Psoas muscle (tissue), 7 donors: ENCODE measurements at regions not wholly inside any gene's neighbourhood (a gene's known extent, or its start where the extent isn't known, plus 50 kb on each side); places are given as distances from the start of the nearest gene placed in this dataset.

Experiments used
- ATAC-seq, 4 donors: fragments of 200-7000 bp; cut with Tn5 transposase; one replicate each; pipeline ENCODE4 v1.9.1; 2020; ENCODE audit warnings: moderate library complexity in 3 of 4, mild to moderate bottlenecking in 2 of 4
- DNase-seq, 2 donors: peaks; one replicate each; pipeline ENCODE4 v3.0.0-alpha.2; 2020
- H3K27ac ChIP-seq: fragments of 200-600 bp; one replicate; pipeline ENCODE4 v1.8.0; 2022
- H3K27me3 ChIP-seq, 3 donors: fragments of 200-600 bp in 1 of 3; one replicate each; pipeline versions ENCODE4 v1.6.1 to v1.8.0; 2013 to 2022; ENCODE audit warnings: low read length in 2 of 3, mild to moderate bottlenecking in 2 of 3, moderate library complexity in 1 of 3; ENCODE audit not compliant: insufficient read depth in 3 of 3
- H3K36me3 ChIP-seq, 2 donors: fragments of 200-600 bp in 1 of 2; one replicate each; pipeline versions ENCODE4 v1.6.1 to v1.8.0; 2013 to 2022; ENCODE audit warnings: low read depth in 1 of 2, mild to moderate bottlenecking in 1 of 2, moderate library complexity in 1 of 2; ENCODE audit not compliant: insufficient read depth in 1 of 2
- H3K4me1 ChIP-seq: fragments of 200-600 bp; one replicate; pipeline ENCODE4 v1.8.0; 2022
- H3K4me3 ChIP-seq: fragments of 200-600 bp; one replicate; pipeline ENCODE4 v1.8.0; 2022; ENCODE audit warnings: mild to moderate bottlenecking
- H3K9me3 ChIP-seq: fragments of 200-600 bp; one replicate; pipeline ENCODE4 v1.8.0; 2022
- WGBS, 3 donors: extraction: QIAGEN DNeasy Blood & Tissue Kit; methylation state at CpG; one replicate each; pipeline versions ENCODE4 v1.1.6 to v1.1.7; 2013; 5-methylcytosine and 5-hydroxymethylcytosine counted together
- intact Hi-C, 2 donors: fragments of 100-400 bp; cut with DNase I; formaldehyde crosslinking; loops; one replicate each; pipeline versions ENCODE4 v1.11.0 to v1.14.2; 2022
- TF ChIP-seq, protein P1 (sequence below): fragments of 200-600 bp; IDR thresholded peaks from one replicate; pipeline ENCODE4 v1.8.0; 2022; ENCODE audit warnings: antibody characterized with exemption
- donor health status: healthy with polysubstance abuse.
- donor health status: DM: no; HTN: no; CAD: no; lungs with moderate emphysema.
- donor health status: Bipolar disorder and iron deficiency.
- donor health status: healthy.
- donor health status: DM: yes; HTN: yes; CAD: no.
- donor health status: DM: no; HTN: no; CAD: no.
- donor health status: DM: yes; HTN: yes; CAD: no.

DNA sequence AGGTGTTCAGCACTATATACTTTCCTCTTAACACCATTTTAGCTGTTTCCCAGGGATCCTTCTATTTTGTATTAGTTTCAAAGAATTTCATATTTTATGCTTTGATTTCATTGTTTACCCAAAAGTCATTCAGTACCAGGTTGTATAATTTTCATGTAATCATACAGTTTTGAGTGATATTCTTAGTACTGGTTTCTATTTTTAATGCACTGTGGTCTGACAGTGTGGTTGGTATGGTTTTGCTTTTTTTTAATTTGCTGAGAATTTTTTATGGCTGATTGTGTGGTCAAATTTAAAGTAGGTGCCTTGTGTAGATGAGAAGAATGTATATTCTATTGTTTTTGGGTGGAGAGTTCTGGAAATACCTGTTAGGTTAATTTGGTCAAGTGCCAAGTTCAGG, 323.4 kb upstream of the EPHA6 start:
- ATAC-seq (no peak), DNase-seq (no peak)
- H3K9me3 ChIP-seq, result no peaks in the 10 kb centered on the region
- TF ChIP-seq, protein P1, sequence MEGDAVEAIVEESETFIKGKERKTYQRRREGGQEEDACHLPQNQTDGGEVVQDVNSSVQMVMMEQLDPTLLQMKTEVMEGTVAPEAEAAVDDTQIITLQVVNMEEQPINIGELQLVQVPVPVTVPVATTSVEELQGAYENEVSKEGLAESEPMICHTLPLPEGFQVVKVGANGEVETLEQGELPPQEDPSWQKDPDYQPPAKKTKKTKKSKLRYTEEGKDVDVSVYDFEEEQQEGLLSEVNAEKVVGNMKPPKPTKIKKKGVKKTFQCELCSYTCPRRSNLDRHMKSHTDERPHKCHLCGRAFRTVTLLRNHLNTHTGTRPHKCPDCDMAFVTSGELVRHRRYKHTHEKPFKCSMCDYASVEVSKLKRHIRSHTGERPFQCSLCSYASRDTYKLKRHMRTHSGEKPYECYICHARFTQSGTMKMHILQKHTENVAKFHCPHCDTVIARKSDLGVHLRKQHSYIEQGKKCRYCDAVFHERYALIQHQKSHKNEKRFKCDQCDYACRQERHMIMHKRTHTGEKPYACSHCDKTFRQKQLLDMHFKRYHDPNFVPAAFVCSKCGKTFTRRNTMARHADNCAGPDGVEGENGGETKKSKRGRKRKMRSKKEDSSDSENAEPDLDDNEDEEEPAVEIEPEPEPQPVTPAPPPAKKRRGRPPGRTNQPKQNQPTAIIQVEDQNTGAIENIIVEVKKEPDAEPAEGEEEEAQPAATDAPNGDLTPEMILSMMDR, result no peak
- H3K4me1 ChIP-seq, result no peaks in the 10 kb centered on the region
- H3K27ac ChIP-seq, result no peak overlapping the region
- no peak overlapping the region for H3K4me3 ChIP-seq
- no peaks in the 10 kb centered on the region for H3K27me3 ChIP-seq
- no peaks in the 10 kb centered on the region for H3K36me3 ChIP-seq
- intact Hi-C loops, result no loop called here

DNA sequence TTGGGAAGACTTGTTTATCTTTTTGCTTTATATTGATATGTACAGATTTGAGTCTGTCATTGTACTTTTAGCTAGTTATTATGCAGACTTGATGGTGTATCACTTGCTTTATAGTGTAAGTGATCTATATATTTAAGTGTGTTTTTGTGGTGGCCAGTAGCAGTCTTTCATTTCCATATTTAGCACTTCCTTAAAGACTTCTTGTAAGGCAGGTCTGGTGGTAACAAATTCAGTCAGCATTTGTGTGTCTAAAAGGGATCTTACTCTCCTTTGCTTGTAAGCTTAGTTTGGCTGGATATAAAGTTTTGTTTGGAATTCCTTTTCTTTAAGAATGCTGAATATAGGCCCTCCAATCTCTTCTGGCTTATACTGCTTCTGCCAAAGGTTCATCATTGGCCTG, 322.5 kb upstream of the EPHA6 start:
- H3K9me3 ChIP-seq, result no peaks in the 10 kb centered on the region
- TF ChIP-seq, protein P1, result no peak
- H3K36me3 ChIP-seq, result no peaks in the 10 kb centered on the region
- intact Hi-C loops, result no loop called here
- H3K27me3 ChIP-seq, result no peaks in the 10 kb centered on the region
- H3K4me3 ChIP-seq, result no peak overlapping the region
- ATAC-seq, result no peak
- H3K4me1 ChIP-seq, result no peaks in the 10 kb centered on the region
- H3K27ac ChIP-seq, result no peak overlapping the region
- DNase-seq, result no peak

DNA sequence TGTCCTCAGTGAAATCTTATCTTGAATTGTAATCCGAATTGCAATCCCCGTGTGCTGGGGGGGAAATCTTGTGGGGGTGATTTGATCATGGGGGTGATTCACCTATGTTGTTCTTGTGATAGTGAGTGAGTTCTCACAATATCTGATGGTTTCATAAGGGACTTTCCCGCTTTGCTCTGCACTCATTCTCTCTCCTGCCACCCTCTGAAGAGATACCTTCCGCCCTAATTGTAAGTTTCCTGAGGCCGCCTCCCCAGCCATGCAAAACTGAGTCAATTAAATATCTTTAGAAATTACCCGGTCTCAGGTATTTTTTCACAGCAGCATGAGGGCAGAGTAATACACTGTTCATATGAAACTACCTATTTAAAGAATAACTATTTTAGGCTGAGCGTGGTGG, 304.1 kb upstream of the EPHA6 start:
- no peak for ATAC-seq
- no peak for DNase-seq
- Histone ChIP-seq H3K9me3 (no peaks in the 10 kb centered on the region), H3K4me1 (no peaks in the 10 kb centered on the region), H3K36me3 (no peaks in the 10 kb centered on the region), H3K4me3 (no peak overlapping the region), H3K27me3 (no peaks in the 10 kb centered on the region), H3K27ac (no peak overlapping the region)
- intact Hi-C loops, result no loop called here
- WGBS, 3 donors, result 85 to 89% (median 86%) methylated on average over 7 of the region's 7 CpGs
- TF ChIP-seq, protein P1, result no peak

DNA sequence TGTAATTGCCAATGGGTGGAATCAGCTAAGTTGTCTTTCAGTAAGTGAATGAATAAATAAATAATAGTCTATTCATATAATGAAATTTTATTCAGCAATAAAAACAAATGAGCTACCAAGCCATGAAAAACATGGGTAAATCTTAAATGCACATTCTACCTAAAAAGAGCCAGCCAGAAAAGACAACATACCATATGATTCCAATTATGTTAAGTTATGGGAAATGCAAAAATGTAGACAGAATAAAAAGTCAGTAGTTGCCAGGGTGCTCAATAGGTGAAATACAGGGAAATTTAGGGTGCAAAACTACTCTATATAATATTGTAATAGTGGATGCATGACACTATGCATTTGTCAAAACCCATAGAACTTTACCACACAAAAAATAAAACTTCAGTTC, 277.2 kb upstream of the EPHA6 start:
- ATAC-seq, result no peak
- Histone ChIP-seq H3K4me3 (no peak overlapping the region), H3K9me3 (peaks cover 3% of the 10 kb centered on the region), H3K27ac (no peak overlapping the region), H3K4me1 (no peaks in the 10 kb centered on the region), H3K36me3 (no peaks in the 10 kb centered on the region), H3K27me3 (no peaks in the 10 kb centered on the region)
- no peak for DNase-seq
- intact Hi-C loops, result no loop called here
- TF ChIP-seq, protein P1, result no peak

DNA sequence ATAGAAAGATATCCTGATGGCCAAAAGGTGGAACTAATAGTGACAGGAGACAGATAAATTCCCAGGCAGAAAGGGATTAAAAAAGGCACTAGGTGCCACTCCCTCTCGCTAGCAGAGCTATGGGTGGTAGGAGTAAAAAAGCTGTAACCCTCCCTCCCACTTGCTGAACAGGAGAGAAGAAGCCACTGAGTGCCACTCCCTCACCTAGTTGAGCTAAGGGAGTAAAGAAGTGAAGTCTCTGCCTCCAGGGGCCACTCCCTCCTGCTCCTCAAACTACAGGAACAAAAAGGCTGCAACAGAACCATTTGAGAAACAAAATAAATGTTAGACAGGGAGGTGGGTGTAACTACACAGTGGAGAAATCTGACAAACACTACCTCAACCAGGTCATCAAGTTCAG, 276.2 kb upstream of the EPHA6 start:
- H3K36me3 ChIP-seq, result no peaks in the 10 kb centered on the region
- H3K27me3 ChIP-seq, result no peaks in the 10 kb centered on the region
- TF ChIP-seq, protein P1, result no peak
- H3K9me3 ChIP-seq, result peaks cover 3% of the 10 kb centered on the region
- no peak overlapping the region for H3K27ac ChIP-seq
- DNase-seq (no peak), ATAC-seq (no peak)
- WGBS, 3 donors, result 59 to 77% (median 71%) methylated on average over 1 of the region's 1 CpG
- no peaks in the 10 kb centered on the region for H3K4me1 ChIP-seq
- no peak overlapping the region for H3K4me3 ChIP-seq
- intact Hi-C loops, result no loop called here
